K562 (cell line): ENCODE measurements at regions not wholly inside any gene's neighbourhood (a gene's known extent, or its start where the extent isn't known, plus 50 kb on each side); places are given as distances from the start of the nearest gene placed in this dataset.

Experiments
- ATAC-seq: fragments of 200-7000 bp; cut with Tn5 transposase; 3 replicates; pipeline ENCODE4 v1.9.1; 2020; ENCODE audit warnings: moderate library complexity
- BruUV-seq: library from RNA; stranded (reverse); fragments of 400-500 nt; replicated peaks from 2 replicates; lab custom pipeline; 2021; lab: Mats Ljungman, UMichigan
- CTCF ChIA-PET: fragments of 300-600 bp; formaldehyde crosslinking; extraction: SDS; loops from one replicate; lab custom pipeline; 2021; ENCODE audit warnings: low intra/inter-chr PET ratio; lab: Yijun Ruan, JAX
- POLR2A ChIA-PET: fragments of 300-600, 350-650 bp; sonication (Branson Sonifier 250); formaldehyde crosslinking; extraction: SDS; loops from one replicate; lab custom pipeline; 2021; ENCODE audit warnings: antibody characterized with exemption, inconsistent platforms; lab: Yijun Ruan, JAX
- DNase-seq, 4 experiments: peaks; one replicate each; pipeline versions ENCODE4 v3.0.0 to v3.0.0-alpha.2; 2011 to 2018; ENCODE audit warnings: low spot score in 3 of 4, mixed read lengths in 3 of 4; ENCODE audit errors: extremely low read depth in 1 of 4
- FAIRE-seq: peaks from 2 replicates; lab custom pipeline; 2011; peaks lifted over from hg19 to GRCh38; lab: Jason Lieb, UNC
- H2AFZ ChIP-seq: 2 replicates; pipeline ENCODE4 v1.6.0; 2011; ENCODE audit warnings: low read depth, low read length, control low read depth, inconsistent platforms
- H3K27ac ChIP-seq: fragments of 200-600 bp; 3 replicates; pipeline ENCODE4 v1.8.0; 2011; ENCODE audit warnings: low read depth, mild to moderate bottlenecking, control low read depth, inconsistent platforms, low read length, moderate library complexity, mixed read lengths; ENCODE audit errors: extremely low read depth
- H3K27me3 ChIP-seq, 2 experiments: fragments of 300-600 bp in 1 of 2; 2 replicates in 1 of 2; 3 replicates in 1 of 2; pipeline versions ENCODE4 v1.6.0 to v1.8.0; 2011; ENCODE audit warnings: inconsistent platforms in 2 of 2, low read length in 2 of 2, mild to moderate bottlenecking in 1 of 2, mixed read lengths in 1 of 2, moderate library complexity in 1 of 2; ENCODE audit not compliant: control insufficient read depth in 2 of 2, insufficient read depth in 2 of 2
- H3K36me3 ChIP-seq: fragments of 300-600 bp; 3 replicates; pipeline ENCODE4 v1.8.0; 2011; ENCODE audit warnings: mild to moderate bottlenecking, low read length, inconsistent platforms; ENCODE audit not compliant: control insufficient read depth, insufficient read depth
- H3K4me1 ChIP-seq, 2 experiments: fragments of 200-600 bp in 1 of 2; replicated peaks in 1 of 2; 2 replicates in 1 of 2; 3 replicates in 1 of 2; pipeline versions ENCODE4 v1.5.1 to v1.8.0; 2011; ENCODE audit warnings: inconsistent platforms in 2 of 2, low read length in 2 of 2, mild to moderate bottlenecking in 1 of 2, mixed read lengths in 1 of 2, moderate library complexity in 1 of 2; ENCODE audit not compliant: control insufficient read depth in 2 of 2, insufficient read depth in 2 of 2
- H3K4me2 ChIP-seq: 2 replicates; pipeline ENCODE4 v1.6.1; 2011; ENCODE audit warnings: low read length, control low read depth, inconsistent platforms, mixed read lengths; ENCODE audit not compliant: insufficient read depth
- H3K4me3 ChIP-seq: fragments of 200-600 bp; sonication (generic), shearing (Covaris generic); 2 replicates; pipeline ENCODE4 v1.5.1; 2016; ENCODE audit warnings: control low read depth, inconsistent platforms
- H3K79me2 ChIP-seq: fragments of 200-600 bp; 3 replicates; pipeline ENCODE4 v1.8.0; 2011; ENCODE audit warnings: low read length, inconsistent platforms; ENCODE audit not compliant: control insufficient read depth, insufficient read depth
- H3K9ac ChIP-seq, 2 experiments: 2 replicates each; pipeline versions ENCODE4 v1.6.0 to v1.6.1; 2011; ENCODE audit warnings: low read depth in 2 of 2, low read length in 2 of 2, control low read depth in 1 of 2, inconsistent platforms in 1 of 2, mild to moderate bottlenecking in 1 of 2, mixed read lengths in 1 of 2; ENCODE audit not compliant: insufficient read depth in 1 of 2
- H3K9me1 ChIP-seq: one replicate; pipeline ENCODE4 v1.6.0; 2011; ENCODE audit warnings: inconsistent platforms, mild to moderate bottlenecking, low read length, moderate library complexity; ENCODE audit not compliant: control insufficient read depth, insufficient read depth
- H3K9me3 ChIP-seq: replicated peaks from 2 replicates; pipeline ENCODE4 v1.5.1; 2011; ENCODE audit warnings: low read depth, low read length, inconsistent platforms; ENCODE audit not compliant: control insufficient read depth, insufficient read depth
- H4K20me1 ChIP-seq: replicated peaks from 2 replicates; pipeline ENCODE4 v1.6.1; 2011; ENCODE audit warnings: low read length, inconsistent platforms, mixed read lengths; ENCODE audit not compliant: control insufficient read depth, insufficient read depth
- ATF7 ChIP-seq: fragments of 450-650 bp; IDR thresholded peaks from 2 replicates; pipeline ENCODE4 v1.7.1; 2014; ENCODE audit warnings: mild to moderate bottlenecking, moderate library complexity
- MAZ ChIP-seq, 2 experiments: fragments of 450-650 bp in 1 of 2; sonication (generic) in 1 of 2; formaldehyde crosslinking; IDR thresholded peaks in 1 of 2; conservative IDR thresholded peaks in 1 of 2; 2 replicates each; pipeline versions ENCODE4 v1.4.0 to v1.5.0; 2020; ENCODE audit warnings: mild to moderate bottlenecking in 1 of 2, missing genetic modification reagents in 1 of 2
- NRF1 ChIP-seq, 2 experiments: fragments of 450-650 bp; IDR thresholded peaks in 1 of 2; conservative IDR thresholded peaks in 1 of 2; 2 replicates each; pipeline ENCODE4 v1.6.1; 2014; ENCODE audit warnings: mild to moderate bottlenecking in 2 of 2
- POU5F1 ChIP-seq: fragments of 150-350 bp; IDR thresholded peaks from 2 replicates; pipeline ENCODE4 v1.6.1; 2014; ENCODE audit warnings: borderline replicate concordance, low read length, low read depth, mild to moderate bottlenecking; ENCODE audit not compliant: partially characterized antibody
- SIN3A ChIP-seq, 2 experiments: fragments of 150-350 bp in 1 of 2; IDR thresholded peaks; 2 replicates each; pipeline ENCODE4 v1.6.1; 2011 to 2016; ENCODE audit warnings: borderline replicate concordance in 2 of 2, low read depth in 2 of 2, low read length in 2 of 2, mild to moderate bottlenecking in 2 of 2, moderate library complexity in 2 of 2; ENCODE audit not compliant: control insufficient read depth in 1 of 2
- ZNF354B ChIP-seq: fragments of 250-450 bp; sonication (Bioruptor Pico); IDR thresholded peaks from 2 replicates; pipeline ENCODE4 v1.4.0; 2020
- WGBS: fragments of 100-300 bp; shearing (Covaris generic); methylation state at CpG from one replicate; pipeline ENCODE4 v1.1.6; 2016; ENCODE audit warnings: low coverage, mixed read lengths; ENCODE audit not compliant: insufficient coverage; ENCODE audit errors: missing lambda C conversion rate; 5-methylcytosine and 5-hydroxymethylcytosine counted together
- in situ Hi-C: fragments of 300-500 bp; cut with MboI; formaldehyde crosslinking; loops from 4 replicates; pipeline ENCODE4 v1.15.0; 2018; ENCODE audit warnings: inconsistent platforms, mixed read lengths
- intact Hi-C: fragments of 100-400 bp; cut with micrococcal nuclease; formaldehyde crosslinking; loops from 2 replicates; pipeline ENCODE4 v1.14.2; 2022
- TF ChIP-seq, protein P1 (sequence below), 2 experiments: fragments of 250-450 bp in 1 of 2; fragments of 450-650 bp in 1 of 2; sonication (Bioruptor Pico) in 1 of 2; IDR thresholded peaks; 2 replicates each; pipeline versions ENCODE4 v1.6.1 to v1.8.0; 2016 to 2021; ENCODE audit warnings: mild to moderate bottlenecking in 2 of 2, moderate library complexity in 2 of 2, missing compliant biosample characterization in 1 of 2, missing genetic modification characterization in 1 of 2
- TF ChIP-seq, protein P2 (sequence below), 2 experiments: fragments of 150-350 bp in 1 of 2; IDR thresholded peaks; 2 replicates each; pipeline ENCODE4 v1.6.1; 2012 to 2016; ENCODE audit warnings: low read depth in 2 of 2, low read length in 2 of 2, mild to moderate bottlenecking in 1 of 2, moderate library complexity in 1 of 2
- TF ChIP-seq, protein P3 (sequence below): fragments of 250-450 bp; sonication (Bioruptor Pico); IDR thresholded peaks from 2 replicates; pipeline ENCODE4 v1.4.0; 2020; ENCODE audit warnings: borderline replicate concordance
- TF ChIP-seq, protein P4 (sequence below): fragments of 250-450 bp; sonication (Bioruptor Pico); IDR thresholded peaks from 2 replicates; pipeline ENCODE4 v1.4.0; 2020; ENCODE audit warnings: mild to moderate bottlenecking

DNA sequence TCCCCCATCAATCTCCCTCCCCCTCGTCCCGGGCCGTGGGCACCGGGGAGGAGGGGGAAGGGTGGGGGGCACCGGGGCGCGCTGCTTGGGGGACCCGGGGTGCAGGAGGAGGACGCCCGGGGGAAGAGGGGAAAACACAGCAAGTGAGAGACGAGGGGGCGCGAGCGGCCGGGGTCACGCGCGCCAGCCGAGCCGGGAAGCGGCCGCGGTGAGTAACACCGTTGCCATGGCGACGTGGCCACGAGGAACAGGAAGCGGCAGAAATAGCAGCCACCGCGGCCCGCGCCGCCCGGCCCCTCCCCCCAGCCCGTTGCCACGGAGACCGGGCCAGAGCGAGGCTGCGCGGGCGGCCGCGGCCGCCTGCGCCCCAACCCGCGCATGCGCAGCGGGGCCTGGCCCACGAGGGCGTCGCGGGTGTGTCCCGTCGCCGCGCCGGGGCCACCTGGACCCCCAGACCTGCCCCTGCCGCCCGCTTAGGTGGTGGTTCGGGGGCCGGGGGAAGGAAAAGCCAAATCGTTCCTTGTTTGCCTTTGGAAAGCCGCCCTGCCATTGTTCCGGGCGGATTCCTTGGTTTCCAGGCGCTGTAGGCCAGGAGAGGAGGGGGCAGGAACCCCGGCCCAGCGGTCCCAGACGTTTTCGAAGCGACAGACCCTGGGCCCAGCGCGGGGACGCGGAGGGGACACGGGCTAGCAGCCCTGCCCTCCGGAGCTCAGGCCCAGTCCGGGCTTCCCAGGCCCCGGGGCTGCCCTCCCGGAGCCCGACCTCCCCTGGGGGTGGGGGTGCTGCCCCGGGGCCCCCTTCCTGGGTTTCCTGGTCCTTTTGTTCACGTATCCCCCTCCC, 207.1 kb downstream of the C9orf50 start:
- no peaks in the 10 kb centered on the region for H4K20me1 ChIP-seq
- in situ Hi-C loops, result loop anchor here (10.0 kb wide), 1 partner anchor 239 kb away; the partner anchor contains the start of gene IER5L
- peak overlapping the region; percentile 74 for H2AFZ ChIP-seq
- H3K27ac ChIP-seq, result peak overlapping the region; percentile 99
- peak overlapping the region; percentile 53 for H3K4me3 ChIP-seq
- BruUV-seq, result TSS peak; percentile 95
- H3K36me3 ChIP-seq, result no peaks in the 10 kb centered on the region
- H3K9me1 ChIP-seq, result no peaks in the 10 kb centered on the region
- H3K9ac ChIP-seq, result peak overlapping the region; percentile 98 to 99
- DNase-seq (peak; percentile 96 to 98 (median 96)), FAIRE-seq (peak; percentile 77), ATAC-seq (peak; percentile 87)
- no peaks in the 10 kb centered on the region for H3K27me3 ChIP-seq
- ChIA-PET POLR2A (interaction anchor here (0.6 to 0.7 kb wide), 2 partner anchors 12 to 15 kb away, joined by 3 read pairs; no protein-coding TSS in a partner anchor), CTCF (no interaction called here)
- H3K9me3 ChIP-seq, result peaks cover 2% of the 10 kb centered on the region; the same call in 1 of the 2 replicates
- intact Hi-C loops, result loop anchor here (5.0 kb wide), 1 partner anchor 69 kb away; no protein-coding TSS in a partner anchor
- 10% methylated on average over 8 of the region's 84 CpGs for WGBS
- peaks cover 45 to 55% of the 10 kb centered on the region in 2 experiments for H3K4me1 ChIP-seq
- peak overlapping the region; percentile 84 for H3K4me2 ChIP-seq
- peaks cover 2% of the 10 kb centered on the region; the same call in 1 of the 3 replicates for H3K79me2 ChIP-seq
- TF ChIP-seq ATF7 (peak; percentile 53; the same call in 1 of the 2 replicates), ZNF354B (CRISPR knock-in tag) (0 out of 2 replicates have a peak, but pooled peaks have one; percentile 19), SIN3A (IDR thresholded peaks at IDR 0.05; ENCODE audit: borderline replicate concordance in 2 of 2, control insufficient read depth in 1 of 2, low read depth in 2 of 2, low read length in 2 of 2) (peak in 1 of 2 experiments; percentile 56; a peak in 2 of 4 replicates), NRF1 (conservative IDR thresholded peaks at IDR 0.05 in 1 of 2, IDR thresholded peaks at IDR 0.05 in 1 of 2) (peak; percentile 95 to 96), MAZ (CRISPR knock-in tag; conservative IDR thresholded peaks at IDR 0.05 in 1 of 2, IDR thresholded peaks at IDR 0.05 in 1 of 2) (peak in 1 of 2 experiments; percentile 62), POU5F1 (peak; percentile 55)
- TF ChIP-seq, protein P1, sequence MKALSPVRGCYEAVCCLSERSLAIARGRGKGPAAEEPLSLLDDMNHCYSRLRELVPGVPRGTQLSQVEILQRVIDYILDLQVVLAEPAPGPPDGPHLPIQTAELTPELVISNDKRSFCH (CRISPR knock-in tag; IDR thresholded peaks at IDR 0.05), result no peak
- TF ChIP-seq, protein P1 (tag; IDR thresholded peaks at IDR 0.05), result peak; percentile 62; the same call in 1 of the 2 replicates
- TF ChIP-seq, protein P2, sequence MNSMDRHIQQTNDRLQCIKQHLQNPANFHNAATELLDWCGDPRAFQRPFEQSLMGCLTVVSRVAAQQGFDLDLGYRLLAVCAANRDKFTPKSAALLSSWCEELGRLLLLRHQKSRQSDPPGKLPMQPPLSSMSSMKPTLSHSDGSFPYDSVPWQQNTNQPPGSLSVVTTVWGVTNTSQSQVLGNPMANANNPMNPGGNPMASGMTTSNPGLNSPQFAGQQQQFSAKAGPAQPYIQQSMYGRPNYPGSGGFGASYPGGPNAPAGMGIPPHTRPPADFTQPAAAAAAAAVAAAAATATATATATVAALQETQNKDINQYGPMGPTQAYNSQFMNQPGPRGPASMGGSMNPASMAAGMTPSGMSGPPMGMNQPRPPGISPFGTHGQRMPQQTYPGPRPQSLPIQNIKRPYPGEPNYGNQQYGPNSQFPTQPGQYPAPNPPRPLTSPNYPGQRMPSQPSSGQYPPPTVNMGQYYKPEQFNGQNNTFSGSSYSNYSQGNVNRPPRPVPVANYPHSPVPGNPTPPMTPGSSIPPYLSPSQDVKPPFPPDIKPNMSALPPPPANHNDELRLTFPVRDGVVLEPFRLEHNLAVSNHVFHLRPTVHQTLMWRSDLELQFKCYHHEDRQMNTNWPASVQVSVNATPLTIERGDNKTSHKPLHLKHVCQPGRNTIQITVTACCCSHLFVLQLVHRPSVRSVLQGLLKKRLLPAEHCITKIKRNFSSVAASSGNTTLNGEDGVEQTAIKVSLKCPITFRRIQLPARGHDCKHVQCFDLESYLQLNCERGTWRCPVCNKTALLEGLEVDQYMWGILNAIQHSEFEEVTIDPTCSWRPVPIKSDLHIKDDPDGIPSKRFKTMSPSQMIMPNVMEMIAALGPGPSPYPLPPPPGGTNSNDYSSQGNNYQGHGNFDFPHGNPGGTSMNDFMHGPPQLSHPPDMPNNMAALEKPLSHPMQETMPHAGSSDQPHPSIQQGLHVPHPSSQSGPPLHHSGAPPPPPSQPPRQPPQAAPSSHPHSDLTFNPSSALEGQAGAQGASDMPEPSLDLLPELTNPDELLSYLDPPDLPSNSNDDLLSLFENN (IDR thresholded peaks at IDR 0.05; ENCODE audit: low read depth in 2 of 2, low read length in 2 of 2), result no peak
- TF ChIP-seq, protein P3, sequence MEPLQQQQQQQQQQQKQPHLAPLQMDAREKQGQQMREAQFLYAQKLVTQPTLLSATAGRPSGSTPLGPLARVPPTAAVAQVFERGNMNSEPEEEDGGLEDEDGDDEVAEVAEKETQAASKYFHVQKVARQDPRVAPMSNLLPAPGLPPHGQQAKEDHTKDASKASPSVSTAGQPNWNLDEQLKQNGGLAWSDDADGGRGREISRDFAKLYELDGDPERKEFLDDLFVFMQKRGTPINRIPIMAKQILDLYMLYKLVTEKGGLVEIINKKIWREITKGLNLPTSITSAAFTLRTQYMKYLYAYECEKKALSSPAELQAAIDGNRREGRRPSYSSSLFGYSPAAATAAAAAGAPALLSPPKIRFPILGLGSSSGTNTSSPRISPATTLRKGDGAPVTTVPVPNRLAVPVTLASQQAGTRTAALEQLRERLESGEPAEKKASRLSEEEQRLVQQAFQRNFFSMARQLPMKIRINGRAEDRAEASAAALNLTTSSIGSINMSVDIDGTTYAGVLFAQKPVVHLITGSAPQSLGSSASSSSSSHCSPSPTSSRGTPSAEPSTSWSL (CRISPR knock-in tag), result no peak
- TF ChIP-seq, protein P4, sequence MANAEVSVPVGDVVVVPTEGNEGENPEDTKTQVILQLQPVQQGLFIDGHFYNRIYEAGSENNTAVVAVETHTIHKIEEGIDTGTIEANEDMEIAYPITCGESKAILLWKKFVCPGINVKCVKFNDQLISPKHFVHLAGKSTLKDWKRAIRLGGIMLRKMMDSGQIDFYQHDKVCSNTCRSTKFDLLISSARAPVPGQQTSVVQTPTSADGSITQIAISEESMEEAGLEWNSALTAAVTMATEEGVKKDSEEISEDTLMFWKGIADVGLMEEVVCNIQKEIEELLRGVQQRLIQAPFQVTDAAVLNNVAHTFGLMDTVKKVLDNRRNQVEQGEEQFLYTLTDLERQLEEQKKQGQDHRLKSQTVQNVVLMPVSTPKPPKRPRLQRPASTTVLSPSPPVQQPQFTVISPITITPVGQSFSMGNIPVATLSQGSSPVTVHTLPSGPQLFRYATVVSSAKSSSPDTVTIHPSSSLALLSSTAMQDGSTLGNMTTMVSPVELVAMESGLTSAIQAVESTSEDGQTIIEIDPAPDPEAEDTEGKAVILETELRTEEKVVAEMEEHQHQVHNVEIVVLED (CRISPR knock-in tag), result no peak; the same call in 1 of the 2 replicates
